ENCODE measurements at regions not wholly inside any gene's neighbourhood (a gene's known extent, or its start where the extent isn't known, plus 50 kb on each side); places are given as distances from the start of the nearest gene placed in this dataset.
"Not testable (repeated sequence)": the region's sequence is repeated elsewhere in the genome, so short reads cannot be mapped to it uniquely, and the experiment has no call there.

DNA sequence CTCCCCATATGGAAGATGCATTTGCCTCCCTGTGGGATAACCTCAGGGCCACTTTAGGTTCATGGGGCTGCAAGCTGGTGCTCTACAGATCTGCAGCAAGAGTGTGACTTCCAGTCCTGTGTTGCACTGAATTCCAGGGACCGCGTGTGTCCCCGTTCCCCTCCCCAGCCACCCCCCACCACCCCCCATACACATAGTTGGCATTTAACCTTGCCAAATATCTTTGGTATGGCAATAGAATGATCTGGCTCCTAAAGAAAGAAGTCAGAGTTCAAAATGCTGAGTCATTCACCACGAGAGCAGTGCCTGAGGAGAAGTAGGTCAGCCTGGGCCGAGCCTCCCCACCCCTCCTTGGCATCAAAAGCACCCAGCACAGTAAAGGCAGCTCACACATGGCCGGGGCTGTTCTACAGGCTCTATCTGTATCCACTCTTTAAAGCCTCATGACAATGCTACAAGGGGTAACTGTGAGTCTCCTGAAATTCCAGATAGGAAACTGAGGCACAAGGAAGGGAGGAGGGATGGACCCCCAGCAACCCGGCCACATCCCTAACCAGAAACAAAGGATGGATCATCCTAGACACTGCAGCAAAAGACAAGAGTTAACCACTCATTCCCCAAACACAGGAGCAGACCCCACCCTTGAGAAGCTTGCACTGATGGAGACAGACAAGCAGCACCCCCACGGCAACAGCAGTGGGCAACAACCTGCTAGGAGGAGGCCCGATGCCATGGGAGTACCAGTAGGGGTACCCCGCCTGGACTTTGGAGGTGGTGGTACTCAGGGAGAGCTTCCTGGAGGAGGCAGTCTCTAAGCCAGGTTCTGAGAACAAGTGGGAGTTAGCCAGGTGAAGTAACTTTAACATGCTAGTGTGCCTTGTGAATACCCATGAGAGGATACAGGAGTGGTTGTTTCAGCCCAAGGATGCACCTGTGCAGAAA lies 70.3 kb upstream of the NANOS1 start:
- Mint-ChIP-seq H3K4me1 (ENCODE audit: low read depth) (no peaks in the 10 kb centered on the region), H3K36me3 (ENCODE audit: low read depth) (no peaks in the 10 kb centered on the region), H3K4me3 (no peak overlapping the region), H3K27ac (no peak overlapping the region), H3K9me3 (no peaks in the 10 kb centered on the region), H3K27me3 (peaks cover 2% of the 10 kb centered on the region)
- ChIA-PET CTCF (no interaction called here), POLR2A (interaction anchor here (0.7 kb wide), 1 partner anchor 10 kb away, joined by 3 read pairs; no protein-coding TSS in a partner anchor)
- no peak for TF ChIP-seq CTCF (IDR thresholded peaks at IDR 0.05)
- DNase-seq (peak; percentile 12), ATAC-seq (no peak)
- intact Hi-C loops (cut with micrococcal nuclease) = no loop called here

DNA sequence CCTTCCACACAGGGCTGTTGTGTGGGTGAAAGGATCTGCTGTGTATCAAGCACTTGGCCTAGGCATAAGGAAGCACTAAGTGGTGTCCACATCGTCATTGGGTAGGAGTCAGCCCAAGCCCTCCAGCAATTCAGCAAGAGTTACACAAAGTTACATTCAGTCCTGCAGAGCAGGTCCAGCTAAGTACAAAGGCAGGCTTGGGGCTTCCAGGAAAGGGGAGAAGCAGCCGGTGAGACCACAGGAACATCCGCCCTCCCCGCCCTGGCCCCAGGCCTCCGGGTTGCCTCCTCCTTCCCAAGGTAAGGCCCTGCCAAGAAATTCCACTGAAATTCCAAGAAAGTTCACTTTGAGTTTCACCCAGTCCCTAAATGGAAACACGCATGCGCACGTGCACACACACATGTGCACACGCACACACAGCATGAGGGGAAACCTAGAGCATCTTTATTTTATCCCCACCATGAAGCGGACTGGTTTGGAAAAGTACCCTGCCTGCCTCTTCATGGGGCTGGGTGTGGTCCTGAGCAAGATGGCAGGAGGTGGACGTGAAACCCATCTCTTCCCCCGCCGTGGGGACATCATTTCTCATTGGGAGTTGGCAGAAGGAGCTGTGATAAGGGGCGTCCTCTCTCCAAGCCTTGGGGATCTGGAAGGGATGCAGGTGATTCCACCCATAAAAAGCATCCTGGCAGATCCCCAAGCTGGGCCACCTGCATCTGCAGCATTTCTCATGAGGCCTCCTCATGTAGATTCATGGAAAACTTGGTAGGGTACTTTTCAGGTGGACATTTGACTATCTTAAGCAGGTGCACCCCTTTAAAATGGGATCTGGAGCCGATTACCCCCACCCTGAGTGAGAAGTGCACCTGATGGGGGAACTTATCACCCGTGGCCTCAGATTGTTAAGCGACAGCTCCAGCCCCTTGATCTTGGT lies 69.1 kb upstream of the NANOS1 start:
- CTCF ChIA-PET = no interaction called here
- no peaks in the 10 kb centered on the region for H3K9me3 Mint-ChIP-seq
- no peak for TF ChIP-seq CTCF (IDR thresholded peaks at IDR 0.05)
- H3K4me3 Mint-ChIP-seq = no peak overlapping the region
- no peak for ATAC-seq
- no peaks in the 10 kb centered on the region for H3K4me1 Mint-ChIP-seq (ENCODE audit: low read depth)
- intact Hi-C loops (cut with micrococcal nuclease) = no loop called here
- POLR2A ChIA-PET = no interaction called here
- H3K36me3 Mint-ChIP-seq (ENCODE audit: low read depth) = no peaks in the 10 kb centered on the region
- no peak for DNase-seq
- peaks cover 2% of the 10 kb centered on the region for H3K27me3 Mint-ChIP-seq
- H3K27ac Mint-ChIP-seq = no peak overlapping the region

DNA sequence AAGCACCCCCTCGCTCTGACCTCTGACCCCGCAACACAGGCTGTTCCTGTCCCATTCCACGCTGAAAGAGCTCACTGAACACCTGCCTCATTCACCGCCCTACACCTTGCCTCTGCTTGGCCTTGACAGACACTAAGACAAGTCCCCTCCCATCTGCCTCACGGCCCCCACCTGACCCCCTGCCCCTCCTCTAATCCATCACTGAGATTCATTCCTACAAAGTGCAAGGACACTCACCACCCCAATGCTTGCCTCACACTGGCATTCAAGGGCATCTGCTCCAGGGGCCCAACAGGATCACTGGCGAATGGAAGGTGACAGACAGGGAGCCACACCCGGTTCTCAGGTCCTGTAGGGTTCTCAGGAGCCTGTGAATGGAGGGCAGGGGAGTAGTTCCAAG lies 68.1 kb upstream of the NANOS1 start:
- H3K4me3 Mint-ChIP-seq = no peak overlapping the region
- intact Hi-C loops (cut with micrococcal nuclease) = no loop called here
- H3K27me3 Mint-ChIP-seq = peaks cover 4% of the 10 kb centered on the region
- no peak for ATAC-seq
- ChIA-PET POLR2A (interaction anchor here (0.9 kb wide), 1 partner anchor 13 kb away, joined by 3 read pairs; no protein-coding TSS in a partner anchor), CTCF (no interaction called here)
- H3K27ac Mint-ChIP-seq = no peak overlapping the region
- no peaks in the 10 kb centered on the region for H3K4me1 Mint-ChIP-seq (ENCODE audit: low read depth)
- no peak for DNase-seq
- H3K9me3 Mint-ChIP-seq = no peaks in the 10 kb centered on the region
- H3K36me3 Mint-ChIP-seq (ENCODE audit: low read depth) = no peaks in the 10 kb centered on the region
- no peak for TF ChIP-seq CTCF (IDR thresholded peaks at IDR 0.05)

DNA sequence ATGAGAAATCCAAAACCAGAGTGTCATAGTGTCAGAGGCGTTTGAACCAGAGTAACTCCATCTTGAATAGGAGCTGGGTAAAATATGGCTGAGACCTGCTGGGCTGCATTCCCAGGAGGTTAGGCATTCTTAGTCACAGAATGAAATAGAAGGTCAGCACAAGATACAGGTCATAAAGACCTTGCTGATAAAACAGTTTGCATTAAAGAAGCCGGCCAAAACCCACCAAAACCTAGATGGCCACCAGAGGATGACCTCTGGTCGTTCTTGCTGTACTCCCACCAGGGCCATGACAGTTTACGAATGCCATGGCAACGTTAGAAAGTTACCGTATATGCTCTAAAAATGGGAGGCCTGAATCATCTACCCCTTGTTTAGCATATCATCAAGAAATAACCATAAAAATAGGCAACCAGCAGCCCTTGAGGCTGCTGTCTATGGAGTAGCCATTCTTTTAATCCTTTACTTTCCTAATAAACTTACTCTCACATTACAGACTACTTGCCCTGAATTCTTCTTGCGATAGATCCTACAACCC lies 67.1 kb upstream of the NANOS1 start:
- DNase-seq; CTCF ChIA-PET; ATAC-seq; H3K27ac Mint-ChIP-seq; H3K36me3 Mint-ChIP-seq (ENCODE audit: low read depth); intact Hi-C loops (cut with micrococcal nuclease); H3K4me3 Mint-ChIP-seq; H3K4me1 Mint-ChIP-seq (ENCODE audit: low read depth); H3K9me3 Mint-ChIP-seq; H3K27me3 Mint-ChIP-seq: not testable (repeated sequence)
- POLR2A ChIA-PET = interaction anchor here (0.9 kb wide), 1 partner anchor 14 kb away, joined by 3 read pairs; no protein-coding TSS in a partner anchor

GRCh38 chr10:118963341-118963740 lies 66.2 kb upstream of the NANOS1 start:
- ATAC-seq = no peak
- ChIA-PET POLR2A (no interaction called here), CTCF (no interaction called here)
- Mint-ChIP-seq H3K4me3 (no peak overlapping the region), H3K27me3 (peaks cover 4% of the 10 kb centered on the region), H3K9me3 (no peaks in the 10 kb centered on the region), H3K36me3 (ENCODE audit: low read depth) (no peaks in the 10 kb centered on the region), H3K27ac (no peak overlapping the region), H3K4me1 (ENCODE audit: low read depth) (no peaks in the 10 kb centered on the region)
- TF ChIP-seq CTCF (IDR thresholded peaks at IDR 0.05) = no peak
- no peak for DNase-seq
- intact Hi-C loops (cut with micrococcal nuclease) = no loop called here
